HG03575 (cell line): ENCODE measurements at regions not wholly inside any gene's neighbourhood (a gene's known extent, or its start where the extent isn't known, plus 50 kb on each side); places are given as distances from the start of the nearest gene placed in this dataset.
"Not testable (repeated sequence)": the region's sequence is repeated elsewhere in the genome, so short reads cannot be mapped to it uniquely, and the experiment has no call there.

Experiments
- ATAC-seq: cut with Tn5 transposase; IDR thresholded peaks from one replicate; pipeline ENCODE4 v1.9.1; 2021; ENCODE audit not compliant: unreplicated experiment, insufficient number of reproducible peaks, low FRiP score; ENCODE audit errors: extremely low read depth

DNA sequence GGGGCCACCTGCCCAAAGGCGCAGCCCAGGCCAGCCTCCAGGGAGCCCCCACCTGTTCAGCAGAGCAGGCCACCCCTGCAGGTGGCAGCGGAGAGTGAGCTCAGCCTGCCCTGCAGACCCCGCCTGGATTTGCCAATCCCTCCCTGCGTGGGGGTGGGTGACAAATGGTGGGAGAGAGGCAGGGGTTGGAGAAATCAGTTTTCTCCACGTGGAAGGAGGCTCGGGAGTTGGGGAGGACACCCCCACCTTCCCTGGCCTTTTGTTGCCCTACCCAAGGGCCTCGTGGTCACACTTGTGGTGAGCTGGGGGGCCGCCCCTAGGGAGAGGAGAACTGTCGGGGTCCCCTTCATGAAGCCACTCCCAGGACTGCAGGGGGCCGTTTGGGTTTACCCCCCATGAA, 351.7 kb downstream of the CNTNAP3B start:
- ATAC-seq: not testable (repeated sequence)

DNA sequence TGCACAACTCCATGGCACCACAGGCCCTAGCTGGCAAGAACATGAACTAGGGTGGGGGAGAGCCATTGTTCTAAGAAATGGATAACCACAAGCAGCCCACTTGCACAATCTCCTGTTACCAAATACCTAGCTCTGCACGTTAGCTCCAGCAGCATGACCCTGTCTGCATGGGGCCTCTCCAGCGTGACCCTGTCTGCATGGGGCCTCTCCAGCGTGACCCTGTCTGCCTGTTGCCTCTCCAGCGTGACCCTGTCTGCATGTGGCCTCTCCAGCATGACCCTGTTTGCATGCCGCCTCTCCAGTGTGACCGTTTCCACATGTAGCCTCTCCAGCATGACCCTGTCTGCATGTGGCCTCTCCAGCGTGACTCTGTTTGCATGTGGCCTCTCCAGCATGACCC, 356.7 kb downstream of the CNTNAP3B start:
- ATAC-seq: not testable (repeated sequence)

DNA sequence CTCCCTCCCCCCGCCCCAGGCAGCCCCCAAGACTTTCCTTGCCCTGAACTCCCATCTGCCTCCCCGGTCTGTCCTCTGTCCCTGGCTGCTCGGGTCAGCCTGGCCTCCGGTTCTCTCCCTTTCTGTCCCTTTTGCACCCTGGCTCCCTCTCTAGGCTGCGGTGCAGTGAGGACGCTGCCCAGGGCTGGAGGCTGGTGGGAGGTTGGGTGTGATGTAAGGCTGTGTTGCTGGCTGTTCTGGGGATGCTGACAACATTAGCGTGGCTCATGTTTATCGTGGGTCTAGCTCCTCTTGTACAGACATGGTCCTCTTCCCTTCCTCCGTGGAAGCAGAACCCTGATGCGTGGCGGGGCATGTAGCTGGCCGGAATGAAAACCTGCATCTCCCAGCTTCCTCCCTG, 357.5 kb downstream of the CNTNAP3B start:
- ATAC-seq: not testable (repeated sequence)

DNA sequence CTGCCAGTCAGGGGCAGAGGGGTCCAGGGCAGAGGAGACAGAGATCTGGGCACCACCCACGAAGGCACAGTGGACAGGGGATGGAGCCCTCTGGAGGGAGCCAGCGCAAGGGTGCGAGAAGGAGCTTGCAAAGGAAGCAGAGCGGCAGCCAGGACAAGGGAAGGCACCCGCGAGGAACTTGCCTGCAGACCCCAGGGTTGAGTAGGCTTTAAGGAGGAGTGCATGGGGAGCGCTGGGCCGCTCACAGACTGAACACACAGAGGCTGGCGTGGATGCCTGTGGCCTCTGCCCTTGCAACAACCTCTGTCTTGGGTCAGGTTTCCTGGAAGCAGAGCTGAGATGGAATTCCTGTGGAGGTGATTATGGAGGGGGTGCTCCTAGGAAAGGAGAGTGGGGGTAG, 374.4 kb downstream of the CNTNAP3B start:
- ATAC-seq: not testable (repeated sequence)

DNA sequence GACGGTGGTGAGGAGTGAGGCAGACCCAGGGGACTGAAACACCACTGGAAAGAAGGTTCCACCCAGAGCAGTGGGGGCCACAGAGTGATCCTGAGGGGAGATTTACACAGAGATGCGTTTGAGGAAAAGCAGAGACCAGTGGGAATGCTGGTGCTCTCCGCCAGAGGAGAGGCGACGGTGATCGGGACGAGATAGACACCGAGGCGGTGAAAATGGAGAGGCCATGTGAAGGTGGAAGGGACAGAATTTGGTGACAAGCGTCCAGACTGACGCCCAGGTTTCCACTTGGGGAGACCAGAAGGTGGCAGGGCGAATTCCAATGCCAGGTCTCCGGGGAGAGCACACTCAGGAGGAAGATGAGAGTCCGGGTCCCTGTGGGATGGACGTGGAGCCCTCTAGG, 374.8 kb downstream of the CNTNAP3B start:
- not testable (repeated sequence) for ATAC-seq

DNA sequence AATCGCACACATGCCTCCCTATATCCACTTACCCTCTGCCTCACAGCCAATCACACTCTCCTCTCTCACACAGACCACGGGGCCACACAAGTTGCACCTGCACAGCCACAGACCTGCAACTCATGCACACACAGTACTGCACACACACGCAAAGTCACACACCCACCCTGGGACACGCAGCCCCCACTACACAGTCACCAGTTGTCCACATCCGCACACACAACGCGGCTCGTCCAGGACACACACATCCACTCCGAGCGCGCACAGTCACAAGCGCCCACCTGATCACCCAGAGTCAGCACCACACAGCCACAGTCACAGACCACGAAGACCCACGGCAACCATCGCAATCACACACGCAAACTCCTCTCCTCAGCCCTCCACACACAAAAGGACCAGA, 387.3 kb downstream of the CNTNAP3B start:
- not testable (repeated sequence) for ATAC-seq

DNA sequence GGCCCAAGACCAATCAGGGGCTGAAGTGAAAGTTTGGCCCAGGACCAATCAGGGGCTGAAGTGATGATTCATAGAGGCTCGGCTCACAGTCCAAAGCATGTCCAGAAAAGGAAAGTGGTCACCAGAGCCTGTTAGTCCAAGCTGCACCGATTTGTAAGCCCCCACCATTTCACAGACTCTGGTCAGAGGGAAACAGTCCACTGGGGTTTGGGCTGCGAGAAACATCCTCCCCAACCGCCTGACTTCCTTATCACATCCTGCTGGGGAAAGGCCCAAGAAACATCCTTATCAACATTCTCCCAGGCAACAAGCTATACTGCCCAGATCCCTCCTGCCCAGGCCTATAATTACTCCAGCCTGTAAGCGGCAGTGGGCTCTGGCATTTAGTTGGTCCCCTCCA, 388.1 kb downstream of the CNTNAP3B start:
- not testable (repeated sequence) for ATAC-seq

DNA sequence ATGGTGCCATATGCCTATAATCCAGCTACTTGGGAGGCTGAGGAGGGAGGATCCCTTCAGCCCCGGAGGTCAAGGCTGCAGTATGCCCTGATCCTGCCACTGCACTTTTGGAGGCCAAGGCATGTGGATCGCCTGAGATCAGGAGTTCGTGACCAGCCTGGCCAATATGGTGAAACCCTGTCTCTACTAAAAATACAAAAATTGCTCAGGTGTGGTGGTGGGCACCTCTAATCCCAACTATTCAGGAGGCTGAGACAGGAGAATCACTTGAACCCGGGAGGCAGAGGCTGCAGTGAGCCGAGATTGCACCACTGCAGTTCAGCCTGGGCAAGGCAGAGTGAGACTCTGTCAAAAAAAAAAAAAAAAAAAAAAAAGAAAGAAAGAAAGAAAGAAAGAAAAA, 390.5 kb downstream of the CNTNAP3B start:
- ATAC-seq: not testable (repeated sequence)

DNA sequence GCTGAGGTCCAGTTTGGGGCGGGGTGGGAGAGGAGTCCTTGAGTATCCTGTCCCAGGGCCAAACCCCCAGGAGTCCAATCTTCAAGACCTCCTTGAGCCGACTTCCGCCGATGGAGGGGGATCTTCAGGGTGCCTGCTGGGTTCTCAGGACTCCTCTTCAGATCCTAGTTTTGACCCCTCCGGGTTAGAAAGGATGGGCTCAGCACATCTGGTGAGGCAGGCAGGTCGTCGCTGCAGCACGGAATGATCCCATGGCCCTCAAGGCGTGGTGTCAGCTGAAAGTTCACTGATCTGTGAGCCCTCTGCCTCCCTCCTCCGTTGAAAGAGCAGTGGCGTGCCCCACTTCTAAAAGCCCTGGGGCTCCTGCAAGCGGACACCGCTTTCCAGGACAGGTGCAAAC, 430.0 kb downstream of the CNTNAP3B start:
- not testable (repeated sequence) for ATAC-seq

DNA sequence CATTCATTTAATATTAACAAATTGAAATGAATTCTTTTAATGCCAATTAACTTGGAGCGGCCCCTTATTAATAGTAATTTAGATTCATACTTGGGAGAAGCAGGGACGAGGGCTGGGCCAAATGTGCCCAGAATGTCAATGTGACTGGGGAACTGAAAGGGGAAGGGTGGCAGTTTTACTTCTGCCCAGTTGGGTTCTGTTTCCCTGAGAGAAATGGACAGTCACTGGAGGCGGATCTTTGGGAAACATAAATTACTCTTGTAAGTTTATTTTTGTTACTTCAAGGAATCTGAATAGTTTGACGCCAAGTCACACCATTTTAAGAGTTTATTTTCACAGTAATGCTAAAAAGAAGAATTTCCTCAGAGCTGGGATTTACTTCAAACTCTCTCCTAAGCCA, 432.1 kb downstream of the CNTNAP3B start:
- ATAC-seq: not testable (repeated sequence)

DNA sequence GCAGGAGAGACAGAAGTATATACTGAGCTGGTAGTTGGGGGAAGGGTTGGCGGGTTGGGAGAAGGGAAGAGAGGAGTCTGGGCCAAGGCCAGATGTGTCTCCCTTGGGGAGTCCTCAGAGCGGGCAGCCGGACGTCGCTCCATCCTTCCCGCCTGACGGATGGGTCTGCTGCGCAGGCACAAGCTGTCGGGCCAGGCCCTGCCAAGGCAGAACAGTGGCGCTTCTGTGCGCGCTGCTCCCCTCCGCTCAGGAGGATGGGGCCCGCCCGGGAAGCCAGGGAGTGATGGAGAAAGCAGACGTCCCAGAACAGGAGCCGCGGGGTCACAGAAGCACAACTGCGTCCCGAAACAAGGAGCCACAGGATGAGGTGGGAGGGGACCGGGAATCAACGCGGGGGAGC, 449.9 kb downstream of the CNTNAP3B start:
- ATAC-seq: not testable (repeated sequence)

DNA sequence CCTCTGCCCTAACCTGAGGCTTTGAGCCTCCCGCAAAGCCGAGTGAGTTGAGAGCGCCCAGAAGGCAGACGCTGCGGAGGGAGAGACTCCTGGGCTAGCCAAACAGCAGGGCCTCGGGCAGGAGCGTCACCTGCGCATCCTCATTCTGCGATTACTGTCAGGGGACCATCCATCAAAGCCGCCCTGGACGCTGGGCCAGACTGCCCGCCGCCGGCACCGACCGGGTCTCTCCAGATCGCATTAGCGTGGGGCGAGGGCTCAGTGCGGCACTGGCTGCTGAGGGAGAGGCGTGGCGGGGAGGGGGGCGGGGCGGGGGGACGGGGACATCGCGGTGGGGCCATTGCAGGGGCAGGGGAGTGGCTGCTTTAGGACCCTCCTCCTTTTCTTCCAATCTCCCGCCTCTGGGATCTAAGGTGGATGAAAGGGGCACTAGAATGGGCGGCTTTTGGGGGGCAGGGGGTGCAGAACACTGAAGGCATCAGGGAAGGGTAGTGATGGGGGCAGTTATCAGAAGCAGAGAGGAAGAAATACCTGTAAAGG, 465.7 kb downstream of the CNTNAP3B start:
- not testable (repeated sequence) for ATAC-seq

DNA sequence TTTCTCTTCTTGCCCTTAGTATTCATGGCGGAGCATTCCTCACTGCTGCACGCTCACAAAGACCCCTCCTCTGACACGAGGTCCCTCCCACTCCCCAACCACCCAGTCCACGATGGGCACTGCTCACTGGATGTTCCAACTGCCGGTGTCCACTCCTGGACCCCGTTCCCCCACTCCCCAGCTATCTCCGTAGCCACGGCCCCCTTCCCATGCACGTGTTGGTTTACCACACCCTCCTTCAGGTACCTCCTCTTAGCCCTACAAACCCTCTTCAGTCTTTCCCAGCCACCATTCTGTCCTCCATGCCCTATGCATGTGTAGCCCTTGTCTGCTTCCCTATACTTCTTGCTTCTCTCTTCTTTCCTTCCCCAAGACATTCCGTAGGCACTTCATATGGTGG, 469.6 kb upstream of the ZNG1F start:
- not testable (repeated sequence) for ATAC-seq

DNA sequence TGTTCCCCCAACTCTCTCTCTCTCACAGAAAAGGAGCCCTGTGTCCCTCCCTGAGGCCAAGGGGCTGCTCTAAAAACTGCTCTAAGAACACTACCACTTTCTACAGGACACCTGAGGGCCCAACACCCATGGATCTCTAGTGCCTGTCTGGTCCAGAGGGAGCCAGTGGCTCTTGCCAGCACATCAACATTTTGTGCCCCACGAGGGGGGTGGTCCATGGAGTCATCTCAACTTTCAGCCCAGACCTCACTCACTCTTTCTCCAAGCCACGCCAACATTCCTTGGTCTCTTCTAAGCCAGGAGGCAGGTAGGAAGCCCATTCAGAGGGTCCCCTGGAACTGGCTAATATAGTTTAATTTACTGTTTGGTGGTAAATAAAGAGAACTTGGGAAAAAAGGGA, 469.0 kb upstream of the ZNG1F start:
- ATAC-seq: not testable (repeated sequence)

DNA sequence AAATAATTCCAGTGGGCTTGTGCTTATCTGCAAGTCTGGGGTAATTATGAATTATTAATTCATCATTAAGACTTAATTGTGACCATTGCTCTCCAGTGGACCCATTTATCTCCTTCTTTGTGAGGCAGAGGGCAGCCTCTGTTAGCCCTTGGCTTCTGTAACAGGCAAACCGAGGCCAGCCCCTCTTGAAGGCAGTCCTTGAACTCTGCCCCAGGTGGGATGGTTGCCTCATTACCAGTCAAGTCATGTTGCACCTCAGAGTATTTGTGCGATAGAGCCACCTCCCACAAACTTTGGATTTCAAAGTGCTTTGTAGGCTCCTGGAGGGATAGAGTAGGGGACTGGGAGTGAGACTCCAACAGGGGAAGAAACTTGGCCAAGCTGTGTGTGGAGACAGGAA, 468.0 kb upstream of the ZNG1F start:
- not testable (repeated sequence) for ATAC-seq

DNA sequence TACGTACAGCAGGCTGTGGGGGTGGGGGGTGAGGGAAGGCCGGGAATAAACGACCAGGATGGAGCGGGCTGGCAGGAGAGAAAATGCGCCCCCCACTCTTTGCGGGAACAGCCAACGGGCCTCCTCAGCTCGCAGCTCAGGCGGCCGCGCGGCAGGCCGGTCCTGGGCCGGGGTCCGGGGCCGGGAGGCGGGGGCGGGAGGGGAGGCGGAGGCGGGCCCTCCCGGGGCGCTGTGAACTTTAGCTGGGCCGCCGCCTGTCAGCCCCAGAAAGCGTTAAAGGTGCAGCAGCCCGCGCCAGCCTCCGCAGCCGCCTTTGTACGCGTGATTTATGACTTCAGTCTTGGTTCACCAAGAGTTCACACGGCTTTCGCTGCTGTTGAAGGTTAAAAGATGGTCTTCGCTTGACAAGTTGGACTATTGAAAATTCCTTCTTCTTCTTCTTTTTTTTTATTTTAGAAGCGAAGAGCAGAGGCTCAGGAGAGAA, 466.0 kb upstream of the ZNG1F start:
- ATAC-seq: not testable (repeated sequence)

DNA sequence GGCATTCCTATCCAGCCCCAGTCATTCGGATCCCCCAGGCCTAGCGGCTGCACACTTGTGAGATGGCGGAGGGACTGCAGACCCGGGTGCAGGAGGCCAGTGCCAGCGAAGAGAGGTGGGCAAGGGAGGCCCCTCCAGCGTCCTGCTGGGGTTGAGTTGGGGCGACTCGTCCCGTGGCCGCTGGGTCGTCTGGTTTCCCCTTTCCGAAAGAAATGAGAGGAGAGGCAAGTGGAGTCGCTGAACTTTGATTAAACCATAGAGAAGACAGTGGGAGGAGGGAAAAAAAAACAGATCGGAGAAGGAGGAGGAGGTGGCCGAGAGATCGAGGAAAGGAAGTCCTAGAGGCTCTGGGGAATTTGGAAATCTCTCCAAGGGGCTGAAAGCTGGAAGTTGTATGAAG, 465.2 kb upstream of the ZNG1F start:
- not testable (repeated sequence) for ATAC-seq

DNA sequence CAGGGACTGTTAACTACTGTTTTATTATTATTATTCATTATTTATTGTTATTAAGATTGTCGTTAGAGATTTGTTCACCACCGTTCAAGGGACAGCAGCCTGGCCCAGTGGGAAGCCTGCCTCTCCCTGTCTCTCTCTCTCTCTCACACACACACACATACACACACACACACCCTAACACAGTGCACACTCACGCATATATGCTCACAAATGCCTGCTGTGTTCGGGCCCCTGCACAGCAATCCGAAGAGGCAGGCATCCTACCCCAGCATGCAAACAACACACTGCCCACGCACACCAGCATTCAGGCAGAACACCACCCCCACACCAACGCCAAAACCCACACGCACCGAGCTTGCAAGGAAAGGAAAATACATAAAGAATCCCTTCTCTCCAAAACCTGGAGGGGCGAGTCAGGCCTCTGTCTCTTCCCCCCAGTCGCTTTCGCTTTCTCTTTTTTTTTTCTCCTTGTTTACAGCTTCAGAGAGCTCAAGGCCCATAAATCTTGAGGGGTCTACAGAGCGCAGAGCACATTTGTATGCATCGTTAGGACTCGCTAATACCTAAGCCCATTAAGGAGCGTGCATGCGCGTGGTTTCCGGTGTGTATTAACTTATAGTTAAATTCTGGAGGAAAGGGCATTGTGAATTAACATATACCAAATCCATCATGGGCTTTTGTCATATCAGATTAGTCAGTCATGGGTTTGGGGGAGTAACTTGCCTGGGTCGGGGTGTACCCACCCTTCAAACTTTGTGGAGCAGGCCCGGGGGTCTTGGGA, 464.6 kb upstream of the ZNG1F start:
- not testable (repeated sequence) for ATAC-seq

DNA sequence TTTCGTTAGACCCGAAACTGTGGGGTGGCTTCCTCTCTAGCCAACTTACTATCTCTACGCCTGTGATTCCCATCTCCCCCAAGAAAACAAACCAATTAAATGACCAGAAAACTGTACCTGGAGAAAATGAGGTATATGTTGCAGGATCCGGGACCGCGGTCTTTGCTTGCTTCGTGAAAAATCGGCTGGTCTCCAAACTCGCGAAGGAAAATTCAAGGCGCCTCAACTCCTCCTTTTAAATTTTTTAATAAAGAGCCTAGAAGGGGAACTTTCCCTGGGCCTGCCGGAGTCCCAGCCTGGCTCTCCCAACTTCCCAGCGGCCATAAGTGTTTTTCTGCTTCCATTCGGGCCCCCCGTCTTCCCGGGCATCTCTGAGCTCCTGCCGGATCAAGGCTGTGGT, 463.7 kb upstream of the ZNG1F start:
- ATAC-seq: not testable (repeated sequence)

DNA sequence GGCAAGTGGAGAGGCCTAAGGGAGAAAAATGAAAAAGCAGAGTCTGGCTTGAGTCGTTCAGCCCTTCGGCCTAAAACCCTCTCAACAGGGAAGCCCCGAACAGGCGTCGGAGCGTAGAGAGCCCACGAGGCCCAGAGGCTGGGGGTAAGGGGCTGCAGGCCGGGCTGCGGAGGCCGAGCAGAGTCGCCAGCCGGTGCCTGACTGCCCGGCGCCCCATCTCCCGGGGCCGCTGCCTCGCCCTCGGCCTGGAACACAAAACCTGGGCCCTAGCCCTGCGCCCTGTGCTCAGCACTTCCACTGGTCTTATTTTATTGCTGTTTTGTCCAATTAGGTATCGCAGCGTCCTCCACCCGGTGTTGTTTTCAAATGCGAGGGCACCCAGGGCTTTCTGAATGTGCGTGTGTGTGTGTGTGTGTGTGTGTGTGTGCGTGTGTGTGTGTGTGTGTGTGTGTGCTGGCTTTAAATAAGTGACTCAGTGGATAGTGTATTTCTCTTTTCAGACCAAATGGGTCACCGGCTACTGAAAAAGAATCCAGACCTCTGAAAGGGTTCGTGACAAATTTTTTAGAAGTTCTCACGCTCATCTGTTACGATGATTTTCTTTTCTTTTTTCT, 463.1 kb upstream of the ZNG1F start:
- not testable (repeated sequence) for ATAC-seq
